GM19467 (cell line): ENCODE measurements at regions not wholly inside any gene's neighbourhood (a gene's known extent, or its start where the extent isn't known, plus 50 kb on each side); places are given as distances from the start of the nearest gene placed in this dataset.

ENCODE experiments used
- ATAC-seq: cut with Tn5 transposase; IDR thresholded peaks from one replicate; pipeline ENCODE4 v1.9.1; 2021; ENCODE audit warnings: mild to moderate bottlenecking, moderate library complexity; ENCODE audit not compliant: unreplicated experiment

- no peak for ATAC-seq
Observed at GRCh38 chr13:62092536-62092935, 676.9 kb upstream of the PCDH20 start.

- no peak for ATAC-seq
Observed at GRCh38 chr13:62088165-62088564, 672.5 kb upstream of the PCDH20 start.

- ATAC-seq, result no peak
Observed at GRCh38 chr13:62087124-62087523, 671.5 kb upstream of the PCDH20 start.

- ATAC-seq, result no peak
Observed at GRCh38 chr13:62085337-62086229, 669.9 kb upstream of the PCDH20 start.

GRCh38 chr13:62084728-62085127 is 669.1 kb upstream of the PCDH20 start:
- ATAC-seq, result no peak

- ATAC-seq, result no peak
Observed at GRCh38 chr13:62067821-62068220, 652.2 kb upstream of the PCDH20 start.

- no peak for ATAC-seq
Observed at GRCh38 chr13:62065016-62065415, 649.4 kb upstream of the PCDH20 start.

- ATAC-seq, result no peak
Observed at GRCh38 chr13:62061751-62062150, 646.1 kb upstream of the PCDH20 start.

GRCh38 chr13:62060570-62060969 is 644.9 kb upstream of the PCDH20 start:
- ATAC-seq, result no peak

GRCh38 chr13:62057286-62057685 is 641.6 kb upstream of the PCDH20 start:
- no peak for ATAC-seq

- ATAC-seq, result no peak
Observed at GRCh38 chr13:62049992-62050391, 634.3 kb upstream of the PCDH20 start.

GRCh38 chr13:62046512-62046911 is 630.9 kb upstream of the PCDH20 start:
- no peak for ATAC-seq

- ATAC-seq, result no peak
Observed at GRCh38 chr13:62043600-62043999, 628.0 kb upstream of the PCDH20 start.

- no peak for ATAC-seq
Observed at GRCh38 chr13:62040806-62041205, 625.2 kb upstream of the PCDH20 start.

- no peak for ATAC-seq
Observed at GRCh38 chr13:62040078-62040477, 624.4 kb upstream of the PCDH20 start.

- no peak for ATAC-seq
Observed at GRCh38 chr13:62038214-62038613, 622.6 kb upstream of the PCDH20 start.

GRCh38 chr13:62035981-62036380 is 620.3 kb upstream of the PCDH20 start:
- ATAC-seq, result no peak

- no peak for ATAC-seq
Observed at GRCh38 chr13:62033934-62034333, 618.3 kb upstream of the PCDH20 start.

- ATAC-seq, result no peak
Observed at GRCh38 chr13:62022369-62022768, 606.7 kb upstream of the PCDH20 start.

GRCh38 chr13:62019858-62020257 is 604.2 kb upstream of the PCDH20 start:
- ATAC-seq, result no peak

GRCh38 chr13:62014299-62014698 is 598.6 kb upstream of the PCDH20 start:
- no peak for ATAC-seq

- no peak for ATAC-seq
Observed at GRCh38 chr13:62003452-62003851, 587.8 kb upstream of the PCDH20 start.

- no peak for ATAC-seq
Observed at GRCh38 chr13:61994174-61994573, 578.5 kb upstream of the PCDH20 start.
